SKM-1 treated with dmso at 0.1 percent for 144 hours (cell line): ENCODE measurements at regions not wholly inside any gene's neighbourhood (a gene's known extent, or its start where the extent isn't known, plus 50 kb on each side); places are given as distances from the start of the nearest gene placed in this dataset.
"Not testable (repeated sequence)": the region's sequence is repeated elsewhere in the genome, so short reads cannot be mapped to it uniquely, and the experiment has no call there.

Source experiments
- DNase-seq: peaks from one replicate; lab custom pipeline; 2025; ENCODE audit not compliant: unreplicated experiment; lab: John Stamatoyannopoulos, UW

- DNase-seq: no peak
Observed at GRCh38 chr1:37158113-37158749, 123.9 kb upstream of the GRIK3 start.

- no peak for DNase-seq
Observed at GRCh38 chr1:37159102-37159501, 124.8 kb upstream of the GRIK3 start.

GRCh38 chr1:37161171-37161570 lies 126.9 kb upstream of the GRIK3 start:
- DNase-seq: no peak

GRCh38 chr1:37162059-37162458 lies 127.7 kb upstream of the GRIK3 start:
- DNase-seq: no peak

- DNase-seq: no peak
Observed at GRCh38 chr1:37166005-37166404, 131.7 kb upstream of the GRIK3 start.

- DNase-seq: no peak
Observed at GRCh38 chr1:37167479-37167878, 133.2 kb upstream of the GRIK3 start.

- no peak for DNase-seq
Observed at GRCh38 chr1:37169241-37169640, 134.9 kb upstream of the GRIK3 start.

- DNase-seq: no peak
Observed at GRCh38 chr1:37169743-37170275, 135.5 kb upstream of the GRIK3 start.

GRCh38 chr1:37171691-37172090 lies 137.4 kb upstream of the GRIK3 start:
- no peak for DNase-seq

GRCh38 chr1:37174341-37174740 lies 140.0 kb upstream of the GRIK3 start:
- no peak for DNase-seq

GRCh38 chr1:37174876-37175275 lies 140.6 kb upstream of the GRIK3 start:
- no peak for DNase-seq

GRCh38 chr1:37175666-37176215 lies 141.4 kb upstream of the GRIK3 start:
- no peak for DNase-seq

GRCh38 chr1:37176269-37176668 lies 142.0 kb upstream of the GRIK3 start:
- DNase-seq: no peak

GRCh38 chr1:37177230-37177864 lies 143.0 kb upstream of the GRIK3 start:
- peak; percentile 2 for DNase-seq

- DNase-seq: no peak
Observed at GRCh38 chr1:37181425-37181824, 147.1 kb upstream of the GRIK3 start.

GRCh38 chr1:37184789-37185188 lies 150.5 kb upstream of the GRIK3 start:
- DNase-seq: no peak

GRCh38 chr1:37186246-37186756 lies 152.0 kb upstream of the GRIK3 start:
- DNase-seq: no peak

GRCh38 chr1:37189111-37189510 lies 154.8 kb upstream of the GRIK3 start:
- DNase-seq: no peak

GRCh38 chr1:37197411-37197810 lies 163.1 kb upstream of the GRIK3 start:
- DNase-seq: no peak

GRCh38 chr1:37214305-37214704 lies 180.0 kb upstream of the GRIK3 start:
- DNase-seq: not testable (repeated sequence)

- no peak for DNase-seq
Observed at GRCh38 chr1:37233606-37234005, 199.3 kb upstream of the GRIK3 start.

- DNase-seq: no peak
Observed at GRCh38 chr1:37234941-37235418, 200.7 kb upstream of the GRIK3 start.
